ENCODE measurements at regions not wholly inside any gene's neighbourhood (a gene's known extent, or its start where the extent isn't known, plus 50 kb on each side); places are given as distances from the start of the nearest gene placed in this dataset.
"Not testable (repeated sequence)": the region's sequence is repeated elsewhere in the genome, so short reads cannot be mapped to it uniquely, and the experiment has no call there.

GRCh38 chr9:90107726-90108655 is 503.2 kb downstream of the GADD45G start:
- H3K4me3 ChIP-seq (ENCODE audit: low read depth, low read length), result no peak overlapping the region

- no peak overlapping the region for H3K4me3 ChIP-seq (ENCODE audit: low read depth, low read length)
These were observed 508.0 kb downstream of the GADD45G start for GRCh38 chr9:90112788-90113187.

GRCh38 chr9:90114641-90115425 is 510.0 kb downstream of the GADD45G start:
- H3K4me3 ChIP-seq (ENCODE audit: low read depth, low read length), result no peak overlapping the region

DNA sequence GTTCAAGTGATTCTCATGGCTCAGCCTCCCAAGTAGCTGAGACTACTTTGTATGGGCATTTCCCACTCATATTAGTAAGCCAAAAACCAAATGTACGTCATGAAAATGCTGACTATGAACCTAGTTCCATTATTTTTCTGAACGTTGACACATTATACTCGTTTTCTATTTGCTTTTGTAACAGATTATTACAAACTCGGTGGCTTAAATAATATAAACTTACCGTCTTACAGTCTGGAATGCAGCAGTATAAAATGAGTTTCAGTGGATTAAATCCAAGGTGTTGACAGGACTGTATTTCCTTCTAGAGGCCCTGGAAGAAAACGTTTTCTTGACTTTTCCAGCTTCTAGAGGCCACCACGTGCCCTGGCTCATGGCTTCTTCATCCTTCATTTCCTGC is 517.0 kb downstream of the GADD45G start:
- no peak overlapping the region for H3K4me3 ChIP-seq (ENCODE audit: low read depth, low read length)

DNA sequence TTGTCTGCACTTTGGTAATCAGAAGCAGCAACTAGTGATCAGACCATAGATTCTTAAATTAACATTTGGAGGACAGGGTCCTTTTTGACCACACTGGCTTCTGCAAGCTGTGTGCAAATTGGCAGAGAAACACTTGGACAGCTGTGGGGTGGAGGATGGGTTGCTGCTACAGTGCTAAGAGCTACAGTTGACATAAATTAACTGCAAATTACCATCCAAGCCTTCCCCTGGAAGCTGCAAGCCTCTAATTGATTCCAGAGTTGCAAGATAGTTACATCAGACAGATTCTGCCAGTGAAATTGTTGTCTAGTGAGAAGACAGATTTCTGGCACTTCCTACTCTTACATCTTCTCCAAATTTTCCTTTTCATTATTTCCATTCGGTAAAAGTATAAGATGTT is 517.7 kb downstream of the DIRAS2 start:
- H3K4me3 ChIP-seq (ENCODE audit: low read depth, low read length), result no peak overlapping the region

DNA sequence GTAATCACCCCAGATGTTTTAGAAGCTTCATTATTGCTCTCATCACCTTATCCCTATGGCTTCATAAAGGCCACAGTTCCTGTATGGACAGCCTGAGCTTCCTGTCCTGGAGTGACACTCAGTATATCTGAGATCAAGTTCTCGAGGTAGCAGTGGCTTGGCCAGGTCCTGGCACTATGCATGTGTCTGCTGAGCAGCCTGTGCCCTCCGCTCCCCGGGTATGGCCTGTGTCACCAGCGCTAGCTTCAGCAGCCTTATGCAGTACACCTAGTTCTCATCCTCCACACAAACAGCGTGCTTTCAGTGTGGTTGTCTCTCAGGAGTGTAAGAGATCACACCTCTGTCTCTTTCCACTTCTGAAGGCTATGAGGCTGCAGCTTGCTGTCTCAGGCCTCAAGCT is 514.7 kb downstream of the DIRAS2 start:
- H3K4me3 ChIP-seq (ENCODE audit: low read depth, low read length), result no peak overlapping the region

- no peak overlapping the region for H3K4me3 ChIP-seq (ENCODE audit: low read depth, low read length)
These were observed 513.9 kb downstream of the DIRAS2 start for GRCh38 chr9:90128587-90129190.

DNA sequence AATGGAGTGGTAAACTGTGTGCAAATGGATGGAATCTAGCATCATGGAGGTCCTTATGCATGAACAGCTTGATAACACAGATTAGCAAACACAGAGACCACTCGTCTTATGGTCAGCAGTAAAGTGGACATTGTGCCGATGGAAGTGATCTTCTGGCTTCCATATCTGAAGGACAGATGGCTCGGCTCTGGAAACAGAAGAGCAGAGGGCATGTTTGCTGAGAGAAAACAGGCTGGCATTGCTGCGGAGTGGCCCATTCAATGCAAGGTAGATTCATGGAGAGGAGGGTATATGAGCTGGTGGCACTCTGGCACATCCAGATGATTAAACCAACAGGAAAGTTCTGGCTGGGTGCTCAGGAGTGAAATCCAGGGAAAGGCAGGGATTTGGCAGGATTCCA is 513.2 kb downstream of the DIRAS2 start:
- H3K4me3 ChIP-seq (ENCODE audit: low read depth, low read length), result no peak overlapping the region

DNA sequence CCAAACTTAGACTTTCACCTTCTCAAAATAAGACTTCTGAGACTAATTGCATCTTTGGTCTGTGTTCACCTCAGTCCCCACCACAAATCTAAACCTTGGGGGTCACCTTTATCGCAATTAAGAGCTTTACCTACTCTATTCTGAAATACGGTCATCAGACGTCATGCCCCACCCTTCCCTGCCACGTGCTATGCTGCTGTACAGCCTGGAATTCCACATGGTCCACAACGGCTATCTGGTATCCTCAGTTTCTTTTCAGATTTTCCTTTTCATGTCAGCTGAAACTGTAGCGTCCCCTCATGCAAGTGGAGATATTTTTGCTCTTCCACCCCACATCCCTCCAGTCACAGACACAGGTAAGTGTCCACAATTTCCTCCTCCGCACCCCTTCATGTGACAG is 511.1 kb downstream of the DIRAS2 start:
- H3K4me3 ChIP-seq (ENCODE audit: low read depth, low read length), result no peak overlapping the region

DNA sequence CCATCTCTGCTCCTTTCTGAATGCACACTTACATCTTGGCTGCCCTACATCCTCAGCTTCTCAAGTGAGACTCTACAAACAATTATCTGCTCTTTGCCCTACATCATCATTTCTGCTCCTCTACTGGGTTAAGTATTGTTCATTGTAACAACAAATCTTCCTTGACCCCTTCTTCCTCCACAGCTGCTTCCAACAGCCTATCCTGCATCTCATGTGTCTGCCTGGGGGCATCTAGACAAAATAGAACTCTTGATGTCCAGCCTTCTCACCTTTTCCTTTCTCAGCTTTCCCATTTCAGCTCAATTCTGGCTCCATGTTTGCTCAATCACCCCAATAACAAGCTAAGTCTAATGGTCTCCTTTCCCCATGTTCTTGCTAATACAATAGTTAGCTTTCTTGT is 509.8 kb downstream of the DIRAS2 start:
- H3K4me3 ChIP-seq (ENCODE audit: low read depth, low read length), result no peak overlapping the region

DNA sequence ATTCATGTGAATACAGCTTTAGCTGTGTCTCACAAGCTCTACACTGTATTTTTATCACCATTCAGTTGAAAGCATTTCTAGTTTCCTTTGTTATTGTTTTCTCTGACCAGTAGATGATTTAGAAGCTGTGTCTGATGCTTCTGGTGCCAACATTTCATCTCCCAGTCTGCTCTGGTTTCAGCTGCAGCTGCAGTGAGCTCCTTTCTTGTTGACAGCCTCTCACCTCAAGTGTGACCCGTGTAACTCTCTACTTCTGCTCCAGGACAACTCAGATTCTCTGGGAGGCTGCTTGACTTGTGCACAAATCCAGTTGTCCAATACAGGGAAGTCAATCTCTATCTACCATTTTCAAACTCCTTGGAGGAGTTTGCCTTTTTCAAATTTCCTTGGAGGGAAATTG is 504.8 kb downstream of the DIRAS2 start:
- H3K4me3 ChIP-seq (ENCODE audit: low read depth, low read length), result no peak overlapping the region

GRCh38 chr9:90140131-90140818 is 502.3 kb downstream of the DIRAS2 start:
- no peak overlapping the region for H3K4me3 ChIP-seq (ENCODE audit: low read depth, low read length)

- no peak overlapping the region for H3K4me3 ChIP-seq (ENCODE audit: low read depth, low read length)
These were observed 500.9 kb downstream of the DIRAS2 start for GRCh38 chr9:90141723-90142122.

DNA sequence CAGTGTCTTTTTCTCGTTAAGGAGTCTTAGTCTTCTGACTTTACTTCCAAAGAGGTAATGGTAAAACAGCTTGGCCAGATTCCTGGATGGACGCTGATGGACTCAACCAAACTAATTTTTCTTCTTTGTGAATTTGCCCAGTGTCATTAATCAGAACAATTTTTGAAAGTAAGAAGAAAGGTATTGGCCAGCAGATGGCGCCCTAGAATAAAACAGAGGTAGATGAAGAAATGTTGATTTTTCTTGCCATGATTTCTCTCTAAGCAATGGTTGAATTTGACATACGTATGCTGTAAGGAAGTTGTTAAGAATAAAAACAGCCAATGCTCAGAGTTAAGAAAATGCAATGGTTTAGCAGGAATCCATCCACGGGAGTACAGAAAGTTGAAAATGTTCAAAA is 500.0 kb downstream of the DIRAS2 start:
- H3K4me3 ChIP-seq (ENCODE audit: low read depth, low read length), result no peak overlapping the region

DNA sequence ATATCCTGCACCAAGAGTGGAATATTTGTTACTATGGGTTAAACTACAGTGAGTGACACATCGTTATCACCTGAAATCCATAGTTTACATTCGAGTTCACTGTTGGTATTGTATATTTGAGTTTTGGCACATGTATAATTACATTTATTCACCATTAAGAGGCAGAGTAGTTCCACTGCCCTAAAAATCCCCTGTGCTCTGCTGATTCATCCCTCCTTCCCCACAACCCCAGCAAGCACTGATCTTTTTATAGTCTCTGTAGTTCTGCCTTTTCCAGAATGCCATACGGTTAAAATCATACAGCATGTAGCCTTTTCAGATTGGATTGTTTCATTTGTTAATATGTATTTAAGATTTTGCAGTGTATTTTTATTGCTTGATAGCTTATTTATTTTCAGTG is 495.2 kb downstream of the DIRAS2 start:
- H3K4me3 ChIP-seq (ENCODE audit: low read depth, low read length), result no peak overlapping the region

- H3K4me3 ChIP-seq (ENCODE audit: low read depth, low read length), result no peak overlapping the region
These were observed 486.3 kb downstream of the DIRAS2 start for GRCh38 chr9:90156318-90156717.

- no peak overlapping the region for H3K4me3 ChIP-seq (ENCODE audit: low read depth, low read length)
These were observed 480.3 kb downstream of the DIRAS2 start for GRCh38 chr9:90162326-90162725.

- H3K4me3 ChIP-seq (ENCODE audit: low read depth, low read length), result no peak overlapping the region
These were observed 479.8 kb downstream of the DIRAS2 start for GRCh38 chr9:90162819-90163218.

DNA sequence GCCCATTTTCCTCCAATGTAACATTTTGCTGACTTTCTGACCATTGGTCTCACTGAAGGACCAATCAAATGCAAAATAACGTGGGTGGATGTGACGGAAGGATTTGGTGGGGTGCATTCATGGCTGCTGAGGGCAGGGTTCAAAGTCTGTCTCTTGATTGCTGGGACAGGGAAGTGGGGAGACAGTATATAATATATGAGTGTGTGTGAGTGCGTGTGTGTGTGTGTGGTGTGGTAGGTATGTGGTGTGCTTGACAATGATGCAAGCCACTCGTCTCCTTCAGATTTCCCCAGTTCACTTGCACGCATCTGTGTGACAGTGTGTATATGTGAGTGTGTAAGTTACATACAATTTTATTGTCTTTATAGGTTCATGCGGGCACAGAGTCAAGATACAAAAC is 477.3 kb downstream of the DIRAS2 start:
- no peak overlapping the region for H3K4me3 ChIP-seq (ENCODE audit: low read depth, low read length)

- not testable (repeated sequence) for H3K4me3 ChIP-seq (ENCODE audit: low read depth, low read length)
These were observed 476.2 kb downstream of the DIRAS2 start for GRCh38 chr9:90166374-90166773.

- H3K4me3 ChIP-seq (ENCODE audit: low read depth, low read length), result no peak overlapping the region
These were observed 474.7 kb downstream of the DIRAS2 start for GRCh38 chr9:90167914-90168313.
